HG03442 (cell line): ENCODE measurements at regions not wholly inside any gene's neighbourhood (a gene's known extent, or its start where the extent isn't known, plus 50 kb on each side); places are given as distances from the start of the nearest gene placed in this dataset.
"Not testable (repeated sequence)": the region's sequence is repeated elsewhere in the genome, so short reads cannot be mapped to it uniquely, and the experiment has no call there.

Experiments
- ATAC-seq: cut with Tn5 transposase; IDR thresholded peaks from one replicate; pipeline ENCODE4 v1.9.1; 2021; ENCODE audit warnings: mild to moderate bottlenecking, moderate library complexity; ENCODE audit not compliant: unreplicated experiment

GRCh38 chr2:147331790-147332419, 512.9 kb upstream of the ACVR2A start:
- peak; percentile 78 for ATAC-seq

GRCh38 chr2:147330925-147331324, 513.9 kb upstream of the ACVR2A start:
- ATAC-seq: no peak

GRCh38 chr2:147327613-147328012, 517.2 kb upstream of the ACVR2A start:
- ATAC-seq: peak; percentile 70

GRCh38 chr2:147325990-147326389, 518.8 kb upstream of the ACVR2A start:
- ATAC-seq: no peak

GRCh38 chr2:147320146-147320545, 524.7 kb upstream of the ACVR2A start:
- no peak for ATAC-seq

DNA sequence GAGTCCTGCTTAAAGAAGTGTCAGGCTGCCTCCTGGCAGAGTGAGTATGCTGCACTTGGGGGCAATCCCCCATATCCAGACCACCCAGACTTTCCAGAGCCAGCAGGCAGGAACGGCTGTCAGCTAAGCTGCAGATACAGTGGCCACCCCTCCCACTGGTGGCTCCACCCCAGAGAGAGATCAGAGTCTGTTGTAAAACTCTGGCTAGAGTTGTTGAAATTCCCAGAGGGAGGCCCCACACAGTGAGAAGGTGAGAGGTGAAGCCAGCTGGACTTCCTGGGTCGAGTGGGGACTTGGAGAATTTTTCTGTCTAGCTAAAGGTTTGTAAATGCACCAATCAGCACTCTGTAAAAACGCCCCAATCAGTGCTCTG, 533.8 kb upstream of the ACVR2A start:
- no peak for ATAC-seq

DNA sequence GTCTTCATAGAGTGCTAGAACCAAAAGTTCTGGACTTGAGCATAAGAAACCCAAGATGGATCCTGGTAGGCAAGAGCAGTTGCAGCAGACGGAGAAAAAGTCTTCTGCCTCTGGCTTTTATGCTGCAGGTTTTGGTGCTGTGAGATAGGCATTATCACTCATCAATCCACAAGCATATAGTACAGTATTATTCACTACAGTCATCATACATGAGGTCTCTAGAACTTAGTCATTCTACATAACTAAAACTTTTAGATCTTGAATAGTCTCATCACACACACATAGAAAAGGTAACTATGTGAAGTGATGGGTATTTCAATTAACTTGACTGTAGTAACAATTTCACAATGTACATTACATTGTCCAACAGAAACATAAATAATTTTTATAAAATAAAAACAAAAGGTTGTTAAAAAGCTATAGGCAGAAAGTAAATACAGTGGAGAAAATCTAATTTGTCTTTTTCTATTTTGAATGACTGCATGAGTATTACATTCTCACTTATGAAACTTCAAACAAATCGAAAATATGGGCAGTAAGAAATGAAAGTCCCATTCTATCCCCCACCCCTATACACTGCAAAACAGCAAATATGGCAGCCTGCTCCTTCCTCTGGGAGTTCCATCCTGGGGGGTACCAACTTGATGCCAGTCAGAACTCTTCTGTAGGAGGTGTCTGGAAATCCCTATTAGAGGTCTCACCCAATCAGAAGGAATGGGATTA, 534.3 kb upstream of the ACVR2A start:
- no peak for ATAC-seq

- peak; percentile 97 for ATAC-seq
Measured at GRCh38 chr2:147297820-147298219, 547.0 kb upstream of the ACVR2A start.

GRCh38 chr2:147294825-147295392, 549.9 kb upstream of the ACVR2A start:
- ATAC-seq: no peak

DNA sequence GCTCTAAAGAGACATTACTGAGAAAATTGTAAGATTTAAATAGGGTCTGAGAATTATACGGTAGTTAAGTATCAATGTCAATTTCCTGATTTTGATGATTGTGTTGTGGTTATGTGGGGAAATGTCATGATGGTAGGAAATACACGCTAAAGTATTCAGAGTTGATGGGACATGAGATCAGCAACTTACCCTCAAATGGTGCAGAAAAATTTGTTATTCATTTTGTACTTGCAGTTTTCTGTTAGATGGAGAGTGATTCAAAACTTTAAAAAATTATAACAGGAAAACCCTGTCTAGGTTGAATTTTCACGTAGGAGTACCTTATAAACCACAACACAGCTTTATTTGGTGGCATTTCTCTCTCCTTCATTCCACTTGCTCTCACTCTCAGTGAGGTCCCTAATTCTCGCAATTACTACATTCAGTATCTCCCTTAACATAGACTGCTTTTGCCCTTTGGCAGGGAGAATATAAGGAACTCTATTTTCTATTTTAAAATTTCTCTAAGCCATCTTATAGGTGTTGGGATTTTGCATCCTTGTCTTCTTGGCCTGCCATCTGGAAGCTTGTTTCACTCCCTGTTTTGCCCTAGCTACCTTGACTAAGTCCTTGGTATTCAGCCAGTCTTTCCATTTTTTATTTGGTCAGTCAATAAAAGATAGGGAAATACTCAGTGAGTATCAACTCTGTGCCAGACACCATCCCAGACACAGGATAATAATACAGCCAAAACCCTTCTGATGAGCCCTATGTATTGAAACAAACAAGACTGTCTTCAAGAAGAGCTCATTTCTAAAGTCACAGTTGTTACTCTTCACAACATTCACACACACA, 550.6 kb upstream of the ACVR2A start:
- ATAC-seq: no peak

DNA sequence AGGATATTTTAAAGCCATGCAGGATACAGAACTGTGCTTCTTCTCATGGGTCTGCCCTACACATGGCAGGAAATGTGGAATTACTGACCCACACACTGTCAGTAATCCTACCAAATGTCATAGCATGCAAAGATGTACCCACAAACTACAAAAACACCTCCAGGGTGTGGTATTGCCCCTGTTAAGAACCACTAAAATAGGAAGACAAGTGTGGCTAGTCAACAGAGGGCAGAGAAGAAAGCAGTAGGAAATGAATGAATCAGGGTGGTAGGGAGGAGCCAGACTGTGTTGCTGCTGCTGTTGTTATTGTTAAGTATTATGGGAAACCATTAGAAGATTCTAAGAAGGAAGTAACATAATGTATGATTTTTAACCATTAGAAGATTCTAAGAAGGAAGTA, 556.7 kb upstream of the ACVR2A start:
- peak; percentile 76 for ATAC-seq

- ATAC-seq: no peak
Measured at GRCh38 chr2:147275943-147276342, 568.9 kb upstream of the ACVR2A start.

DNA sequence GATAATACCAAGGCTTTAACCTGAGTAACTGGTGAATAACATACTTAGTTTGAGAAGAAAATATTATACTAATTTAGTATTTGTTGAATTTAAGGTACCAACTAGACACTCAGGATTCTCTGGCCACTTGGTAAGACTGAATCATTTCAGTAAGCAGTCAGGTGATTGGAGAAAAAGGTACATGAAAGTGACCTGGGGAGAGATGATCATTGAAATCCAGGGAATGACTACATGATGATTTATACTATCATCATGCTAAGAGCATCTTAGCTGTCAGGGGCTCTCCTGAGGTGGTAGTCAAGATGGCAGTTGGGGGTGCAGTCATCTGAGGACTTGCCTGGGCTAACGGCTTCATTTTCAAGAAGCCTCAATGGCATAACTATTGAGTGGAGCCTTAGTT, 571.2 kb upstream of the ACVR2A start:
- no peak for ATAC-seq

DNA sequence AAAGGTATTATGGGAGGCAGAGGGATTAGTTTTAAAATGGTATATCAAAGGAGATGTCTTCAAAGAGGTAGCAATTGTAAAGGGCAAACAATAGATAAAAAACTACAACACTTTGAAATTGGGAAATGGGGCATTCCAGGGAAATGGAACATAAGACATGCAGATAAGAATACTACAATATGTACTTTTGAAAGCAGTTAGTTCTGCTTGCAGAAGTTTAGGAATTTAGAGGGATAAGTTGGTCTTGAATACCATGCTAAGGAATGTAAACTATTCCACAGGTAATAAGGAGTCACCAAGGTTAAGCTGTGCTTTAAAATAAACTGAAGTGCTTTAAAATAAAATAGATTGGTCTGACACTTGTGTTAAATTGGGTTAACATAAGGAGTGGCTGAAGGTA, 571.7 kb upstream of the ACVR2A start:
- no peak for ATAC-seq

DNA sequence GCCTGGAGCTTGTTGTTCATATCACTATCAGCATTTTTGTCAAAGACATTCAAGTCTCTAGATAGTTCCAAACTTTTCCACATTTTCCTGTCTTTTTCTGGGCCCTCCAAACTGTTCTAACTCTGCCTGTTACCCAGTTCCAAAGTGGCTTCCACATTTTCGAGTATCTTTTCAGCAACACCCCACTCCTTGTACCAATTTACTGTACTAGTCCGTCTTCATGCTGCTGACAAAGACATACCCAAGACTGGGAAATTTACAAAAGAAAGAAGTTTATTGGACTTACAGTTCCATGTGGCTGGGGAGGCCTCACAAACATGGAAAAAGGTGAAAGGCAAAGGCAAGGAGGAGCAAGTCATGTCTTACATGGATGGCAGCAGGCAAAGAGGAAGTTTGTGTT, 575.2 kb upstream of the ACVR2A start:
- not testable (repeated sequence) for ATAC-seq

- no peak for ATAC-seq
Measured at GRCh38 chr2:147260241-147260640, 584.6 kb upstream of the ACVR2A start.

GRCh38 chr2:147255812-147256211, 589.0 kb upstream of the ACVR2A start:
- no peak for ATAC-seq

- ATAC-seq: peak; percentile 60
Measured at GRCh38 chr2:147250652-147251356, 594.0 kb upstream of the ACVR2A start.

DNA sequence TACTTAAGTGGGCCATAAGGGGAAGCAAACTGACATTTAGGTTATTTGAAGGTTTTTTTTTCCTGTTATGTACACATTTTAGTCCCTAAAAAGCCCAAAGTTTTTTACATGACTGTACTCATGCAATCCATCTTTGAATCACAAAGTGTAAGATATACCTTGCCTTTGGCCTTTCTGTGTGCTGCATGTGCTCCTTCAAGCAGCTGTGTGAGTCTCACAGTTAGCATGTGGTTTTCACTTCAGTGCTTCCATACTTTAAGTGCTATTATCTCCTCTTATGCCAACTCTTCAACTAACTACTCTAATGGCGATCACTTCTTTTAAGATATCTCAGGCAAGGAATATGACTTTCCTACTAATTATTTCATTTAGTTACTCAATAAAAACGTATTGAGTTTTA, 597.1 kb upstream of the ACVR2A start:
- no peak for ATAC-seq

DNA sequence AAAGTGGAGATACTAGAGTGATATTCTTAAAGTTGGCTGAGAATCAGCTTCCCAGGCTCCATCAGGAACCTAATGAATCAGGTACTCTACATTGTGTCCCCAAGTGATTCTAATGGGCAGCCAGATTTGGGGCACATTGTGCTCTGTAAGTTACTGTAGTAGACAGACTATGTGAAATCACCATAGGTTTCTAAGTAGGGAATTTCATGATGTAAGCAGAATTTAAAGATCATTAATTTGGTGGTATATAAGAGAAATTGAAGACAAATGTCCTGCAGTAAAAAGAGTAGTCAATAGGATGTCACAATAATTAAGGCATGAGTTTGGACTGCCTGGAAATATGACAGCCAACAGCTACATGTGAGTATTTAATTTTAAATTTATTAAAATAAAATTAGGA, 602.4 kb upstream of the ACVR2A start:
- ATAC-seq: no peak

DNA sequence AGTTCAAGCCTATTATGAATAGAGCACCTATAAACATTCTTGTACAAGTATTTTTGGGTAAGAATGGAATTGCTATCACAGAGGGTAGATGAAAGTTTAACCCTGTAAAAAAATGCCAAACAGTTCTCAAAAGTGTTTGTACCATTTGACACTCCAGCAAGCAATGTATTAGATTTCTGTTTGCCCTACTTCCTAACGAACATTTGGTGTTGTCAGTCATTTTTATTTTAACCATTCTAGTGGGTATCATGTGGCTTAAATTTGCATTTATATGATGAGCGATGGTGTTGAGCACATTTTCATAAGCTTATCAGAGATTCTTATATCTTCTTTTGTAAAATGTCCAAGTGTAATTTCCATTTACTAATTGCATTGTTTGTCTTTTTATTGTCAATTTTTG, 608.2 kb upstream of the ACVR2A start:
- ATAC-seq: no peak
